Vagina (tissue), 2 donors: ENCODE measurements at regions not wholly inside any gene's neighbourhood (a gene's known extent, or its start where the extent isn't known, plus 50 kb on each side); places are given as distances from the start of the nearest gene placed in this dataset.

Experiments
- CTCF ChIP-seq, 3 experiments: fragments of 450-650 bp in 2 of 3; fragments of 200-600 bp in 1 of 3; sonication (generic) in 1 of 3; IDR thresholded peaks; one replicate each; pipeline ENCODE4 v1.5.1; 2017 to 2019; ENCODE audit warnings: antibody characterized with exemption in 3 of 3, mild to moderate bottlenecking in 2 of 3, moderate library complexity in 2 of 3
- POLR2A ChIP-seq, 2 donors: fragments of 450-650 bp; IDR thresholded peaks; one replicate each; pipeline ENCODE4 v1.6.1; 2017; ENCODE audit warnings: antibody characterized with exemption in 2 of 2, mild to moderate bottlenecking in 2 of 2, moderate library complexity in 2 of 2

DNA sequence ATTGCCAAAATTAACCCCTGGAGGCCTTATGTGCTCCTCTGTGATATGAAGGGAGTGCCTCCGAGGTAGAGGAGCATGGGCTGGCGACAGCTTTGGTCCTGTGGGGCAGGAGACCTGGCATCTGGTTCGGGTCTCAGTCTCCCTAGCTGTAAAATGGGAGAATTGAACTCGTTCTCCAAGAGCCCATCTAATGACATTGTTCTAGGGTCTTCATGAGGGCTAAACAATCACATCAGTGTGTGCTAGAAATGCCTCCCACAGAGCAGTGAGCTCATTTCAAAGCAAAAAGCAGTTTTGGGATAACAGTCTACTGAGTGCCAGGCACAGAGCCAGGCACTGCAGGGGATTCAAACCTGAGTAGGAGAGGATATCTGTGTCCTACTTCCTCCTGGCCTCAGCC is 248.0 kb downstream of the RPS24 start:
- TF ChIP-seq CTCF (IDR thresholded peaks at IDR 0.05) (no peak), POLR2A (IDR thresholded peaks at IDR 0.05) (no peak)
